ENCODE measurements at regions not wholly inside any gene's neighbourhood (a gene's known extent, or its start where the extent isn't known, plus 50 kb on each side); places are given as distances from the start of the nearest gene placed in this dataset.

DNA sequence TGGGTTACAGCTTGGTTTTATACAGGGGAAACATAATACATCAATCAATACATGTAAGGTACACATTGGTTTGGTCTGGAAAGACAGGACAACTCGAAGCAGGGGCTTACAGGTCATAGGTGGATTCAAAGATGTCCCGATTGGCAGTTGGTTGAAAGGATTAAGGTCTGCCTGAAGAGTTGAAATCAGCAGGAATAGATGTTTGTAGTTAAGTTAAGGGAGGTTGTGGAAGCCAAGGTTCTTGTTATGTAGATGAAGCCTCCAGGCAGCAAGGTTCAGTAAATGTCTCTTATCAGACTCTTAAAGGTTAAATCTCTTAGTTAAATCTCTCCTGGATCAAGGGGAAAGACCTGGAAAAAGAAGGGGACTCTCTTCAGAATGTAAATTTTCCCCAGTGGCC, 58.4 kb upstream of the MINAR1 start:
- in situ Hi-C loops (cut with MboI) (no loop called here), intact Hi-C loops (cut with micrococcal nuclease; ENCODE audit: unreplicated experiment) (no loop called here)
- Histone ChIP-seq H3K27me3 (replicated peaks in 1 of 2; ENCODE audit: control insufficient read depth in 2 of 2, insufficient read depth in 2 of 2, low read length in 1 of 2) (no peaks in the 10 kb centered on the region), H3K9ac (ENCODE audit: control insufficient read depth, insufficient read depth, low read length) (no peak overlapping the region), H3K27ac (ENCODE audit: control insufficient read depth, insufficient read depth) (no peak overlapping the region), H3K4me2 (ENCODE audit: control insufficient read depth, insufficient read depth) (no peak overlapping the region), H3K9me3 (replicated peaks; ENCODE audit: control insufficient read depth, insufficient read depth, low read length) (no peaks in the 10 kb centered on the region), H2AFZ (ENCODE audit: control insufficient read depth, low read depth, low read length) (no peak overlapping the region), H3K4me3 (no peak overlapping the region), H3K79me2 (ENCODE audit: control insufficient read depth, insufficient read depth, low read length) (no peaks in the 10 kb centered on the region), H4K20me1 (ENCODE audit: control insufficient read depth, insufficient read depth) (no peaks in the 10 kb centered on the region), H3K36me3 (ENCODE audit: control insufficient read depth in 2 of 2, insufficient read depth in 2 of 2, low read length in 1 of 2) (no peaks in the 10 kb centered on the region), H3K4me1 (ENCODE audit: control insufficient read depth, insufficient read depth, low read length) (no peaks in the 10 kb centered on the region)
- ChIA-PET POLR2A (no interaction called here), RAD21 (ENCODE audit: unreplicated experiment) (no interaction called here), CTCF (interaction anchor here (1.0 to 2.0 kb wide), 3 partner anchors 8 to 222 kb away, joined by 4 to 13 read pairs (median 4); no protein-coding TSS in a partner anchor), SMC1A (ENCODE audit: uncharacterized antibody, unreplicated experiment) (interaction anchor here (1.2 kb wide), 1 partner anchor 8 kb away, joined by 3 read pairs; no protein-coding TSS in a partner anchor)
- ATAC-seq (no peak), FAIRE-seq (no peak), DNase-seq (ENCODE audit: low read depth, low spot score) (no peak)
- 39% methylated on average over 2 of the region's 2 CpGs for WGBS (ENCODE audit: insufficient coverage, insufficient replicate concordance, low lambda C conversion rate, missing lambda C conversion rate)
- BruUV-seq (replicated peaks) = no TSS peak
- TF ChIP-seq, protein P1, sequence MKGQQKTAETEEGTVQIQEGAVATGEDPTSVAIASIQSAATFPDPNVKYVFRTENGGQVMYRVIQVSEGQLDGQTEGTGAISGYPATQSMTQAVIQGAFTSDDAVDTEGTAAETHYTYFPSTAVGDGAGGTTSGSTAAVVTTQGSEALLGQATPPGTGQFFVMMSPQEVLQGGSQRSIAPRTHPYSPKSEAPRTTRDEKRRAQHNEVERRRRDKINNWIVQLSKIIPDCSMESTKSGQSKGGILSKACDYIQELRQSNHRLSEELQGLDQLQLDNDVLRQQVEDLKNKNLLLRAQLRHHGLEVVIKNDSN (IDR thresholded peaks at IDR 0.05; ENCODE audit: borderline replicate concordance, extremely low read length, insufficient read depth, low read depth, low read length) = no peak
- TF ChIP-seq, protein P2, sequence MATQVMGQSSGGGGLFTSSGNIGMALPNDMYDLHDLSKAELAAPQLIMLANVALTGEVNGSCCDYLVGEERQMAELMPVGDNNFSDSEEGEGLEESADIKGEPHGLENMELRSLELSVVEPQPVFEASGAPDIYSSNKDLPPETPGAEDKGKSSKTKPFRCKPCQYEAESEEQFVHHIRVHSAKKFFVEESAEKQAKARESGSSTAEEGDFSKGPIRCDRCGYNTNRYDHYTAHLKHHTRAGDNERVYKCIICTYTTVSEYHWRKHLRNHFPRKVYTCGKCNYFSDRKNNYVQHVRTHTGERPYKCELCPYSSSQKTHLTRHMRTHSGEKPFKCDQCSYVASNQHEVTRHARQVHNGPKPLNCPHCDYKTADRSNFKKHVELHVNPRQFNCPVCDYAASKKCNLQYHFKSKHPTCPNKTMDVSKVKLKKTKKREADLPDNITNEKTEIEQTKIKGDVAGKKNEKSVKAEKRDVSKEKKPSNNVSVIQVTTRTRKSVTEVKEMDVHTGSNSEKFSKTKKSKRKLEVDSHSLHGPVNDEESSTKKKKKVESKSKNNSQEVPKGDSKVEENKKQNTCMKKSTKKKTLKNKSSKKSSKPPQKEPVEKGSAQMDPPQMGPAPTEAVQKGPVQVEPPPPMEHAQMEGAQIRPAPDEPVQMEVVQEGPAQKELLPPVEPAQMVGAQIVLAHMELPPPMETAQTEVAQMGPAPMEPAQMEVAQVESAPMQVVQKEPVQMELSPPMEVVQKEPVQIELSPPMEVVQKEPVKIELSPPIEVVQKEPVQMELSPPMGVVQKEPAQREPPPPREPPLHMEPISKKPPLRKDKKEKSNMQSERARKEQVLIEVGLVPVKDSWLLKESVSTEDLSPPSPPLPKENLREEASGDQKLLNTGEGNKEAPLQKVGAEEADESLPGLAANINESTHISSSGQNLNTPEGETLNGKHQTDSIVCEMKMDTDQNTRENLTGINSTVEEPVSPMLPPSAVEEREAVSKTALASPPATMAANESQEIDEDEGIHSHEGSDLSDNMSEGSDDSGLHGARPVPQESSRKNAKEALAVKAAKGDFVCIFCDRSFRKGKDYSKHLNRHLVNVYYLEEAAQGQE (IDR thresholded peaks at IDR 0.05; ENCODE audit: low read depth, low read length) = no peak
- no peak for TF ChIP-seq NFXL1 (IDR thresholded peaks at IDR 0.05; ENCODE audit: borderline replicate concordance)
- TF ChIP-seq ATF2 (IDR thresholded peaks at IDR 0.05; ENCODE audit: low read length) = no peak
